GM12864 (cell line): ENCODE measurements at regions not wholly inside any gene's neighbourhood (a gene's known extent, or its start where the extent isn't known, plus 50 kb on each side); places are given as distances from the start of the nearest gene placed in this dataset.
"Not testable (repeated sequence)": the region's sequence is repeated elsewhere in the genome, so short reads cannot be mapped to it uniquely, and the experiment has no call there.

ENCODE experiments used
- DNase-seq: peaks from one replicate; pipeline ENCODE4 v3.0.0-alpha.2; 2011; ENCODE audit warnings: low read depth
- H3K4me3 ChIP-seq: 2 replicates; pipeline ENCODE4 v1.5.1; 2011; ENCODE audit warnings: mild to moderate bottlenecking, low read depth, low read length, control low read depth
- TF ChIP-seq, protein P1 (sequence below): IDR thresholded peaks from 2 replicates; pipeline ENCODE4 v1.5.1; 2011; ENCODE audit warnings: low read depth, mild to moderate bottlenecking, moderate library complexity, low read length, control low read depth, inconsistent platforms; ENCODE audit errors: missing control alignments

DNA sequence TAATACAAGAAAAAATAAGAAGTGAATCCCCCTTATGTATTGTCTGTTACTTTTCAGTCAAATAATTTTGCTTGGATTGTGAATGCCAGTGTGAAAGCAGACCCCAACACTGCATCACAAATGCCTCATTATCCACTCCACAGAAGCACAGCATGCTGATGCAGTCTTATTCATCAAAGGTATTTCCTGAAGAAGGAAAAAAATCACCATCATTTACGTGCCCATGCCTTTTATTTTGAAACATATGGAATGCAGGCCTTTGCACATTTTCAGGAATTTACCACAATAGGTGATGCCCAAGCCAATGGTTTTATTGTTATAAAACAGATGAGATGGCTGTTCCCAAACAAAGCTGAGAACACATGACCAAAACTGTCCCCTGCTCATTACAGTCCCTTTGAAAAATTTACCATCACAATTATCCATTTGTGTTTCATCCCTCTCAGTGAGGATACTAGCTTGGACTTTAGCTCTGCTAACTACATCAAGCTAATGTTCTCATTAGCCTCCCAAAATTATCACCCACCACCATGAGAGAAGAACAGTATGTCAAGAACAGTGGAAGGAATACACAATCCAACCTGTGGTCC is 180.6 kb upstream of the HTR1E start:
- no peak overlapping the region for H3K4me3 ChIP-seq
- DNase-seq: no peak
- TF ChIP-seq, protein P1, sequence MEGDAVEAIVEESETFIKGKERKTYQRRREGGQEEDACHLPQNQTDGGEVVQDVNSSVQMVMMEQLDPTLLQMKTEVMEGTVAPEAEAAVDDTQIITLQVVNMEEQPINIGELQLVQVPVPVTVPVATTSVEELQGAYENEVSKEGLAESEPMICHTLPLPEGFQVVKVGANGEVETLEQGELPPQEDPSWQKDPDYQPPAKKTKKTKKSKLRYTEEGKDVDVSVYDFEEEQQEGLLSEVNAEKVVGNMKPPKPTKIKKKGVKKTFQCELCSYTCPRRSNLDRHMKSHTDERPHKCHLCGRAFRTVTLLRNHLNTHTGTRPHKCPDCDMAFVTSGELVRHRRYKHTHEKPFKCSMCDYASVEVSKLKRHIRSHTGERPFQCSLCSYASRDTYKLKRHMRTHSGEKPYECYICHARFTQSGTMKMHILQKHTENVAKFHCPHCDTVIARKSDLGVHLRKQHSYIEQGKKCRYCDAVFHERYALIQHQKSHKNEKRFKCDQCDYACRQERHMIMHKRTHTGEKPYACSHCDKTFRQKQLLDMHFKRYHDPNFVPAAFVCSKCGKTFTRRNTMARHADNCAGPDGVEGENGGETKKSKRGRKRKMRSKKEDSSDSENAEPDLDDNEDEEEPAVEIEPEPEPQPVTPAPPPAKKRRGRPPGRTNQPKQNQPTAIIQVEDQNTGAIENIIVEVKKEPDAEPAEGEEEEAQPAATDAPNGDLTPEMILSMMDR: no peak

DNA sequence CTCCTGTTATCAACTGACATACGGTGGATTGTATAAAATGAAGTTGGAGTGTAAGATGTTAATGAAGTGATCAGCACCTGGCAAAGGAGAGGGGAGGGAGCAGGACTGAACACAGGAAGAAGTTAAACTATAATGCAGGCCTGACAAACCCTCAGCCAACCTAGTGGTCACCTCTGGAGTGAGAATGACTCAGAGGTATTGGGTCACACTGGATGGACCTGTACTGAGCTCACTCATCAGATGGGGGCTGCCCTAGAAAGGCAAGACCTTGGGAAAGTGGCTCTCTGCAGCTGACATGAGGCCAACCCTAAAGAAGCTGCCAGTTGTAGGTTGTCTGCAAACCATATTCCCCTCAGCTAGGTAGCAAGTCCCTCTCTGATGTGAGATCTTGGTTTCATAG is 193.3 kb upstream of the HTR1E start:
- DNase-seq: no peak

DNA sequence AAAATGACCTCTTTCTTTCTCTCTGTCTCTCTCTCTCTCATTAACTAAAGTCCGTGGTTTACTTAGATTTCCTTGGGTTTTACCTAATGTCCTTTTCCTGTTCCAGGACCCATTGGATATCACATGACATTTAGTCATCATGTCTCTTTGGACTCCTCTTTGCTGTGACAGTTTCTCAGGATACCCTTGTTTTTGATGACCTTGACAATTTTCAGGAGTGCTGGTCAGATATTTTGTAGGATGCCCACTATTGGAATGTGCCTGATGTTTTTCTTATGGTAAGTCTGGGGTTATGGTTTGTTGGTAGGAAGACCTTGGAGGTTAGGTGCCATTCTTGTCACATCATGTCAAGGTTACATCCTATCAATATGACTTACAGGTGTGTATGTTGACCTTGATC is 199.2 kb upstream of the HTR1E start:
- no peak for DNase-seq
- TF ChIP-seq, protein P1: no peak
- H3K4me3 ChIP-seq: no peak overlapping the region

More for the DNA sequence above, 193.3 kb upstream of the HTR1E start:
- H3K4me3 ChIP-seq: no peak overlapping the region
- TF ChIP-seq, protein P1: no peak

GRCh38 chr6:86731631-86732030 is 205.7 kb upstream of the HTR1E start:
- H3K4me3 ChIP-seq, DNase-seq: not testable (repeated sequence)

DNA sequence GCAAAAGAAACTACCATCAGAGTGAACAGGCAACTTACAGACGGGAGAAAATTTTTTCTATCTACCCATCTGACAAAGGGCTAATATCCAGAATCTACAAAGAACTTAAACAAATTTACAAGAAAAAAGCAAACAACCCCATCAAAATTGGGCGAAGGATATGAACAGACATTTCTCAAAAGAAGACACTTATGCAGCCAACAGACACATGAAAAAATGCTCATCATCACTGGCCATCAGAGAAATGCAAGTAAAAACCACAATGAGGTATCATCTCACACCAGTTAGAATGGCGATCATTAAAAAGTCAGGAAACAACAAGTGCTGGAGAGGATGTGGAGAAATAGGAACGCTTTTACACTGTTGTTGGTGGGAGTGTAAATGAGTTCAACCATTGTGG is 206.6 kb upstream of the HTR1E start:
- DNase-seq, H3K4me3 ChIP-seq: not testable (repeated sequence)

- DNase-seq: no peak
- no peak overlapping the region for H3K4me3 ChIP-seq
- TF ChIP-seq, protein P1: no peak
Measured at GRCh38 chr6:86730216-86730615, 207.1 kb upstream of the HTR1E start.

GRCh38 chr6:86728976-86729375 is 208.4 kb upstream of the HTR1E start:
- TF ChIP-seq, protein P1: no peak
- no peak overlapping the region for H3K4me3 ChIP-seq
- no peak for DNase-seq

DNA sequence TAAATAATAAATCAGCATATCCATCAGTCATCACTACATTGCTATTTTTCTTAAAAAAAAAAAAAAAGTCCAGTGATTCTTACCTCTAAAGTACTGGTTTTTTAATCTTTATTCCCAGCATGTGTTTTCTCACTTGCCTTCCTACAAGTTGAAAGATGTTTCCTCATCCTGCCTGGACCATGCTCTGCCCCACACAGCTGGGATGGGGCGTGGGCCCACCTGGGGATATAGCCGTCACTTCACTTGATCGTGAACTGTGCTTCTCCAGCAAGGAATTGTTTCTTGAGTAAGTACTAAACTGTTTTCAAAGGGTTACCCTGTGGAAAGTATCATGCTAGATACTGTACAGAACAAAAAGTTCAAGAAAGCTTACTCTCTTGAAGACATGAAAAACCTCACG is 212.6 kb upstream of the HTR1E start:
- TF ChIP-seq, protein P1: no peak
- no peak for DNase-seq
- no peak overlapping the region for H3K4me3 ChIP-seq
